Thymus (tissue), 11 donors: ENCODE measurements at regions not wholly inside any gene's neighbourhood (a gene's known extent, or its start where the extent isn't known, plus 50 kb on each side); places are given as distances from the start of the nearest gene placed in this dataset.
"Not testable (repeated sequence)": the region's sequence is repeated elsewhere in the genome, so short reads cannot be mapped to it uniquely, and the experiment has no call there.

Source experiments
- DNase-seq, 9 donors: peaks; one replicate each; pipeline ENCODE4 v3.0.0-alpha.2; 2013; ENCODE audit warnings: low spot score in 9 of 9, low read depth in 6 of 9, missing footprints in 1 of 9
- H3K27ac ChIP-seq, 2 donors: one replicate each; pipeline ENCODE4 v1.5.1; 2013; ENCODE audit warnings: control low read depth in 1 of 2, low read depth in 1 of 2, low read length in 1 of 2, mild to moderate bottlenecking in 1 of 2, moderate library complexity in 1 of 2
- H3K27me3 ChIP-seq, 2 donors: one replicate each; pipeline ENCODE4 v1.5.1; 2013; ENCODE audit warnings: low read length in 1 of 2; ENCODE audit not compliant: control insufficient read depth in 2 of 2, insufficient read depth in 1 of 2
- H3K36me3 ChIP-seq, 2 donors: one replicate each; pipeline ENCODE4 v1.5.1; 2013; ENCODE audit warnings: low read length in 1 of 2, mild to moderate bottlenecking in 1 of 2, moderate library complexity in 1 of 2; ENCODE audit not compliant: control insufficient read depth in 2 of 2, insufficient read depth in 2 of 2
- H3K4me1 ChIP-seq, 2 donors: one replicate each; pipeline ENCODE4 v1.5.1; 2013; ENCODE audit warnings: low read length in 2 of 2; ENCODE audit not compliant: control insufficient read depth in 2 of 2, insufficient read depth in 2 of 2
- H3K4me3 ChIP-seq, 2 donors: one replicate each; pipeline ENCODE4 v1.5.1; 2013; ENCODE audit warnings: low read length in 2 of 2, control low read depth in 1 of 2, mild to moderate bottlenecking in 1 of 2
- H3K9me3 ChIP-seq, 2 donors: one replicate each; pipeline ENCODE4 v1.5.1; 2013; ENCODE audit warnings: low read length in 1 of 2, mild to moderate bottlenecking in 1 of 2; ENCODE audit not compliant: control insufficient read depth in 2 of 2, insufficient read depth in 1 of 2
- WGBS: extraction: QIAGEN DNeasy Blood & Tissue Kit; methylation state at CpG from one replicate; pipeline ENCODE4 v1.1.7; 2013; 5-methylcytosine and 5-hydroxymethylcytosine counted together
- donor health status: healthy.

DNA sequence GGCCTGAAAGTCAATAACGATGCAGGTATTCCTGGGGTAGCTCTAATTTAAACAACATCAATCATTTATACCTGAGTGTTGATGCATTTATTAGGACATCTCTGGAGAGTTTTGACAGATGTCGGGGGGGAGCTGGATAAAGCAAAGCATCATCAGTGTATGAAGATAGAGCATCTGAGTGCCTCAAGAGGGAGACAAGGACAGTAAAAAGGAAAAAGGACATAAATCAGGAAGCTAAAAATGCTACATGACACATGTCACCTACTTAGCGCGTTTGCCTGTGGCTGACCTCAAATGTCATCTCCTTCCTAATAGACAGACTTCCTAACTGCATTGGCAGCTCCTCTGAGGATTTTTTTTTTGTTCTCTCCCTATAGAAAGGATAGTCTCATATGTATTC, 259.5 kb upstream of the PKP2 start:
- DNase-seq, result no peak
- Histone ChIP-seq H3K9me3 (peaks cover 0 to 3% of the 10 kb centered on the region in 2 donors), H3K4me3 (no peak overlapping the region), H3K27ac (no peak overlapping the region), H3K27me3 (no peaks in the 10 kb centered on the region), H3K36me3 (no peaks in the 10 kb centered on the region), H3K4me1 (no peaks in the 10 kb centered on the region)
- 91% methylated on average over 4 of the region's 4 CpGs for WGBS

DNA sequence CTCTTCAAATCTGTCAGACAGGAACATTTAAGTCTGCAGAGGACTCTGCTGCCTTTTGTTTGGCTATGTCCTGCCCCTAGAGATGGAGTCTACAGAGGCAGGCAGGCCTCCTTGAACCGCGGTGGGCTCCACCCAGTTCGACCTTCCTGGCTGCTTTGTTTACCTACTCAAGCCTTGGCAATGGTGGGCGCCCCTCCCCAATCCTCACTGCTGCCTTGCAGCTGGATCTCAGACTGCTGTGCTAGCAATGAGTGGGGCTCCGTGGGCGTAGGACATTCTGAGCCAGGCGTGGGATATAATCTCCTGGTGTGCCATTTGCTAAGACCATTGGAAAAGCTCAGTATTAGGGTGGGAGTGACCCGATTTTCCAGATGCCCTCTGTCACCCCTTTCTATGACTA, 250.7 kb upstream of the PKP2 start:
- DNase-seq, H3K27ac ChIP-seq, H3K4me3 ChIP-seq, H3K27me3 ChIP-seq, H3K36me3 ChIP-seq, H3K4me1 ChIP-seq, H3K9me3 ChIP-seq: not testable (repeated sequence)
- 94% methylated on average over 8 of the region's 8 CpGs for WGBS

DNA sequence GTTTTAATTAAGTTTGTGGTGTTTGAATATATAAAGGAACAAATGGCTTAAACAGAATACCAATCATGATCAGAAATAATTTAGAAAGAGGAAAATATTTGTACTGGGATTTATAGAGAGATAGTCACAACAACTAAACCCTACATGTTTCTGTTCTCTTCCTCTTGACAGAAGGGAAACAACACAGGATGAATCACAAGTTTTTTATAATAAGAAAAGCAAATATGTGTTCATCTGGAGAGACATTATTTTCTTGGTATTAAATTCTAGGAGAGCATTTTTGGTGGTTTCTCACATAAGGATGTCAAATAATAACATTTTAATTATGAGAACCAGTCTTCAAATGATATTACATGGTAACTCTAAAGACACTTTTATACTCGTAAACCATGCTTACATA, 232.9 kb upstream of the PKP2 start:
- Histone ChIP-seq H3K36me3 (no peaks in the 10 kb centered on the region), H3K4me3 (no peak overlapping the region), H3K4me1 (no peaks in the 10 kb centered on the region), H3K9me3 (no peaks in the 10 kb centered on the region), H3K27me3 (no peaks in the 10 kb centered on the region), H3K27ac (no peak overlapping the region)
- no peak for DNase-seq
- 99% methylated on average over 1 of the region's 1 CpG for WGBS

DNA sequence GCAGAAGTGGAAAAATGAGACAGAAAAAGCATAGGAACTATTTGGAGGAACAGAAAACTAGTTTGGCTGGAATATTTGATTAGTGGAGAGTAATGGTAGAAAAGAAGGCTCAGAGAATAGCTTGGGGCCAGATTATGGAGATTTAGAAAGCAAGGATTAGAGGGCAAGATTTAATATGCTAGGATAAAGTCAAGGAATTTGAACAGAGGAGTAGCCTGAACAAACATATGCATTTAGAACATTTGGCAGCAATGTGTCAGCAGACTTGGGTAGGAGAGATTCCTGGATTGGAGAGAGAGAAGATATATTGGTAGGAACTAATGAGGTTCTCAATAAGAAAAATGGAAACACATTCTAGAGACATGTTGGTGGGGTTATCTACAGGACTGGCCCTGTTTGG, 229.2 kb upstream of the PKP2 start:
- DNase-seq, result no peak

DNA sequence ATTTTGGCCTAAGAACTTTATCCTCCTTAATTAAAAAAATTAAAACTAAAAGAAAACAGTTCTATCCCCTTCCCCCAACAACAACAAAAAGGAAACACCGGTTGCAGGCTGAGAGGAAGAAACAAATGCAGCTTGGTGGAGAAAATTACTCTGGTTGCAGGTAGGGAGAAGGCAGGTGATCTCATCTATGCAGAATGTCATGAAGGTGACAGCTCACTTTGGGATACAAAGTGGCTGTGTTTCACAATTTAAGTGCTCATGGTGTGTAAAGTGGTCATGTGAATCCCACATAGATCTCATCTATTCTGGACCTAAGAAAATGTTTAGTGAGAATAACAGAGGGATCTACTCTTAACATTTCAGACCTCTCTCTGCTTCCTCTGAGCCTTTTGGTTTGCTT, 219.7 kb upstream of the PKP2 start:
- Histone ChIP-seq H3K4me1 (no peaks in the 10 kb centered on the region), H3K27me3 (no peaks in the 10 kb centered on the region), H3K36me3 (no peaks in the 10 kb centered on the region), H3K4me3 (no peak overlapping the region), H3K9me3 (no peaks in the 10 kb centered on the region), H3K27ac (no peak overlapping the region)
- DNase-seq, result no peak
- 48% methylated on average over 1 of the region's 1 CpG for WGBS

More for the DNA sequence above, 229.2 kb upstream of the PKP2 start:
- H3K9me3 ChIP-seq, result no peaks in the 10 kb centered on the region
- H3K27ac ChIP-seq, result no peak overlapping the region
- no peaks in the 10 kb centered on the region for H3K27me3 ChIP-seq
- H3K36me3 ChIP-seq, result no peaks in the 10 kb centered on the region
- H3K4me3 ChIP-seq, result no peak overlapping the region
- no peaks in the 10 kb centered on the region for H3K4me1 ChIP-seq

DNA sequence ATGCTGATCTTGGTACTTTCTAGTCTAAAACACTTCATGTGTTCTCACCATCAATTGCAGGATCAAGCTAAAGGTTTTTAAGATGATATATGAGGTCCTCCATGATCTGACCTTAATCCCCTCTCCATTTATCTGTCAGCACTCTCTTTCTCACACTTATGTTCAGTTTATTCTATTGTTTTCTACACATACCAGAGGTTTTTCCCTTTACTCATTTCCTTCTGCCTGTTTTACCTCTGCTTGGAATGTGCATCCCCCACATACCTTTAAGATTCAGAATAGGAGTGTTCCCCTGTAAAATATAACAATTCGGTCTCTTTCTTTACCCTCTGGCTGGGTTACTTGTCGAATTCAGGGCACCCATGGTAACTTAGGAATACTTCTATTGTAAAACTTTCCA, 219.1 kb upstream of the PKP2 start:
- WGBS, result 12% methylated on average over 2 of the region's 2 CpGs
- no peaks in the 10 kb centered on the region for H3K36me3 ChIP-seq
- H3K27me3 ChIP-seq, result no peaks in the 10 kb centered on the region
- H3K4me1 ChIP-seq, result no peaks in the 10 kb centered on the region
- no peak overlapping the region for H3K27ac ChIP-seq
- H3K4me3 ChIP-seq, result no peak overlapping the region
- no peak for DNase-seq
- no peaks in the 10 kb centered on the region for H3K9me3 ChIP-seq

DNA sequence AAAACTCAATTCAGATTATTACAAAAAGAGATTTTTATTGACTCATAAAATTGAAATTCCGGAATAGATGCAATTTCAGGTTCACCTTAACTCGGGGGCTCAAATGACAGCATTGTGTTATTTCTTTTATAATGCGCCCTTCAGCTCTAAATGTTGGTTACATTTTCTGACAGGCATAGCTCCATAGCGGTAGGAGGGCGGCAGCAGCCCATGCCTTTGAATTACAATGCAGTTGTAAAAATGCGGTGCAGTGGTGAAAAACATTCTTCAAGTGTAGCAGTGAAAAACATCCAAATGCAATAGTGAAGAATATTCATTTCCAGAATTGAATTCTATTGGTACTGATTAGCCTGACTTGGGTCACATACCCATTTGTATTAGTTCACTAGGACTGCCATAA, 215.3 kb upstream of the PKP2 start:
- H3K4me1 ChIP-seq, result no peaks in the 10 kb centered on the region
- no peak for DNase-seq
- WGBS, result 62% methylated on average over 6 of the region's 6 CpGs

DNA sequence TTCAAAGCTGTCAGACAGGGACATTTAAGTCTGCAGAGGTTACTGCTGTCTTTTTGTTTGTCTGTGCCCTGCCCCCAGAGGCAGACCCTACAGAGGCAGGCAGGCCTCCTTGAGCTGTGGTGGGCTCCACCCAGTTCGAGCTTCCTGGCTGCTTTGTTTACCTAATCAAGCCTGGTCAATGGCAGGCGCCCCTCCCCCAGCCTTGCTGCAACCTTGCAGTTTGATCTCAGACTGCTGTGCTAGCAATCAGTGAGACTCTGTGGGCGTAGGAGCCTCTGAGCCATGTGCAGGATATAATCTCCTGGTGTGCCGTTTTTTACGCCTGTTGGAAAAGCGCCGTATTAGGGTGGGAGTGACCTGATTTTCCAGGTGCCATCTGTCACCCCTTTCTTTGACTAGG, 211.2 kb upstream of the PKP2 start:
- not testable (repeated sequence) for H3K36me3 ChIP-seq, H3K9me3 ChIP-seq, DNase-seq, H3K4me3 ChIP-seq, H3K27me3 ChIP-seq, H3K4me1 ChIP-seq, H3K27ac ChIP-seq
- WGBS, result 73% methylated on average over 7 of the region's 7 CpGs

More for the DNA sequence above, 215.3 kb upstream of the PKP2 start:
- Histone ChIP-seq H3K36me3 (no peaks in the 10 kb centered on the region), H3K27ac (no peak overlapping the region), H3K9me3 (no peaks in the 10 kb centered on the region), H3K27me3 (no peaks in the 10 kb centered on the region), H3K4me3 (no peak overlapping the region)

DNA sequence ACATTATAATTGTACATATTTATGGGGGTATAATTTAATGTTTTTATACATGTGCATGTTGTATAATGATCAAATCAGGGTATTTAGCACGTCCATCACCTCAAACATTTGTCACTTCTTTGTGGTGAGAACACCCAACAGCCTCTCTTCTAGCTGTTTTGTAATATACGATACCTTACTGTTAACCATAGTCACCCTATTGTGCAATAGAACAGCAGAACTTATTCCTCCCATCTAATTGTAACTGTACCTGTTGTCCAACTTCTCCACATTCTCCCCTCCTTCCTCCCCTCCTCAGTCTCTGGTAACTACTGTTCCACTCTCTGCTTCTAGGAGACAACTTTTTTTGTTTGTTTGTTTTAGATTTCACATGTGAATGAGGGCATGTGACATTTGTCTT, 197.0 kb upstream of the PKP2 start:
- Histone ChIP-seq H3K4me1 (no peaks in the 10 kb centered on the region), H3K27me3 (no peaks in the 10 kb centered on the region), H3K36me3 (no peaks in the 10 kb centered on the region), H3K9me3 (peaks cover 0 to 4% of the 10 kb centered on the region in 2 donors), H3K4me3 (no peak overlapping the region), H3K27ac (no peak overlapping the region)
- no peak for DNase-seq
- 75% methylated on average over 2 of the region's 2 CpGs for WGBS

DNA sequence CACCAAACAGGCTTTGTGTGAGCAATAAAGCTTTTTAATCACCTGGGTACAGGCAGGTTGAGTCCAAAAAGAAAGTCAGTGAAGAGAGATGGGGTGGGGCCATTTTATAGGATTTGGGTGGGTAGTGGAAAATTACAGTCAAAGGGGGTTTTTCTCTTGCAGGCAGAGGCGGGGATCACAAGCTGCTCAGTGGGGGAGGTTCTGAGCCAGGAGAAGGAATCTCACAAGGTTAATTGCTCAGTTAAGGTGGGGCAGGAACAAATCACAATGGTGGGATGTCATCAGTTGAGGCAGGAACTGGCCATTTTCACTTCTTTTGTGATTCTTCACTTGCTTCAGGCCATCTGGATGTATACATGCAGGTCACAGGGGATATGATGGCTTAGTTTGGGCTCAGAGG, 191.3 kb upstream of the PKP2 start:
- H3K4me1 ChIP-seq, H3K36me3 ChIP-seq, DNase-seq, H3K27ac ChIP-seq, H3K9me3 ChIP-seq, H3K4me3 ChIP-seq, H3K27me3 ChIP-seq: not testable (repeated sequence)
- WGBS, result 97% methylated on average over 1 of the region's 1 CpG
